Uterus (tissue), 2 donors: ENCODE measurements at regions not wholly inside any gene's neighbourhood (a gene's known extent, or its start where the extent isn't known, plus 50 kb on each side); places are given as distances from the start of the nearest gene placed in this dataset.

Experiments
- POLR2A ChIP-seq, 2 donors: fragments of 450-650 bp; IDR thresholded peaks; one replicate each; pipeline ENCODE4 v1.6.1; 2016; ENCODE audit warnings: antibody characterized with exemption in 2 of 2, mild to moderate bottlenecking in 1 of 2, moderate library complexity in 1 of 2
- TF ChIP-seq, protein P1 (sequence below), 4 experiments: fragments of 200-600 bp in 2 of 4; fragments of 450-650 bp in 2 of 4; sonication (generic) in 2 of 4; IDR thresholded peaks; one replicate each; pipeline ENCODE4 v1.5.1; 2016 to 2019; ENCODE audit warnings: antibody characterized with exemption in 4 of 4, mild to moderate bottlenecking in 2 of 4, moderate library complexity in 1 of 4

DNA sequence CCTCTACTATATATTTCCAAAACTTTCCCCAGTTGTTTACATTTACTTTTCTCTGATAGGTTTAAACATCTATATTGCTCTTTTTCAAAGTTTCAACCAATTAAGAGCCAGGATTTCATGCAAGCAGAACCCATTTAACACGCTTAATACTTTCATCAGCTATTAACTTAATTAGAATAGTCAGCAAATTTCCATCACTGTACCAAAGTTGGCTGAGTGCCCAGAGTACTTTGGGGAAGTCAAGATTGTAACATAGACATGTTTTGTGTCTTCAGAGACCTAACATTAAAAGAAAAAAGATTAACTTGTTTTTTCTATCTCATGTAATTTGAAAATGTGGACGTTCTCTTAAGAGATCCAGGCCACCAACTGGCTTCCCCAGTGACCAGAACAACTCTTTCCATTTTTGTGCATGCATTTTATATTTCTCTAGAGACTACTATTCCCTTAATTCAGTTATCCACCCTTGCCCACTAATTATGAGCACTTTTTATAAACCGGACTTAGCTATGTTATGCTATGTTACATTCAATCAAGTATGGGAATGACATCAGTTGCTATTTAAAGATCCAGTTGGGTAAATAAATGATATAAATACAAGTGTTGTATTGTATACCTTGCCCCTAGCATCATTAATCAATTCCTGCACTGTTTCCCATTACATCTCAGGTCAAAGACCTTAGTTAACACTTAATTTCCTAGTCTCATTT lies 478.1 kb upstream of the NMUR2 start:
- TF ChIP-seq, protein P1, sequence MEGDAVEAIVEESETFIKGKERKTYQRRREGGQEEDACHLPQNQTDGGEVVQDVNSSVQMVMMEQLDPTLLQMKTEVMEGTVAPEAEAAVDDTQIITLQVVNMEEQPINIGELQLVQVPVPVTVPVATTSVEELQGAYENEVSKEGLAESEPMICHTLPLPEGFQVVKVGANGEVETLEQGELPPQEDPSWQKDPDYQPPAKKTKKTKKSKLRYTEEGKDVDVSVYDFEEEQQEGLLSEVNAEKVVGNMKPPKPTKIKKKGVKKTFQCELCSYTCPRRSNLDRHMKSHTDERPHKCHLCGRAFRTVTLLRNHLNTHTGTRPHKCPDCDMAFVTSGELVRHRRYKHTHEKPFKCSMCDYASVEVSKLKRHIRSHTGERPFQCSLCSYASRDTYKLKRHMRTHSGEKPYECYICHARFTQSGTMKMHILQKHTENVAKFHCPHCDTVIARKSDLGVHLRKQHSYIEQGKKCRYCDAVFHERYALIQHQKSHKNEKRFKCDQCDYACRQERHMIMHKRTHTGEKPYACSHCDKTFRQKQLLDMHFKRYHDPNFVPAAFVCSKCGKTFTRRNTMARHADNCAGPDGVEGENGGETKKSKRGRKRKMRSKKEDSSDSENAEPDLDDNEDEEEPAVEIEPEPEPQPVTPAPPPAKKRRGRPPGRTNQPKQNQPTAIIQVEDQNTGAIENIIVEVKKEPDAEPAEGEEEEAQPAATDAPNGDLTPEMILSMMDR (IDR thresholded peaks at IDR 0.05) = no peak
- no peak for TF ChIP-seq POLR2A (IDR thresholded peaks at IDR 0.05)
